Astrocyte of the spinal cord (primary cell): ENCODE measurements at regions not wholly inside any gene's neighbourhood (a gene's known extent, or its start where the extent isn't known, plus 50 kb on each side); places are given as distances from the start of the nearest gene placed in this dataset.
"Not testable (repeated sequence)": the region's sequence is repeated elsewhere in the genome, so short reads cannot be mapped to it uniquely, and the experiment has no call there.

Source experiments
- DNase-seq: peaks from one replicate; pipeline ENCODE4 v3.0.0; 2011; ENCODE audit warnings: low read depth, low spot score
- H3K4me3 ChIP-seq: 2 replicates; pipeline ENCODE4 v1.5.1; 2011; ENCODE audit warnings: low read depth, mild to moderate bottlenecking, low read length, moderate library complexity
- in situ Hi-C: cut with HindIII; loops from 2 replicates; pipeline ENCODE4 v1.10.0; 2017; ENCODE audit warnings: low sequenced_read_pairs
- TF ChIP-seq, protein P1 (sequence below): IDR thresholded peaks from 2 replicates; pipeline ENCODE4 v1.5.1; 2012; ENCODE audit warnings: low read depth, mild to moderate bottlenecking, low read length, inconsistent platforms

DNA sequence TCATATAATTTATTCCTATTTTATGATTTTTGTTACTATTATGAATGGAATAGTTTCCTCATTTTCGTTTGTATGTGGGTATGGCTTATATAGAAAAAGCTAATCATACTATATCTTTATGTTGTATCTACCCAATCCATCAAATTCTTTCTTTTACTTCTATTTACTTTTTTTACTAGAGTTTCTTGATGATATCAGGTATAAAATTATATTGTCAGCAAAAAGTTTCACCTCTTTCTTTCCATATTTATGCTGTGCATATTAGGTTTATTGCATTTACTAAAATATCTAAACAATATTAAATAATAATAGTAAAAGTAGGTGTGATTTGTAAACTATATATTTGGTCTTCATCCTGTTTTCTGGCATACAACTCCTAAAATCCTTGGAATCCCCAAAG is 146.7 kb upstream of the PLXNC1 start:
- H3K4me3 ChIP-seq = no peak overlapping the region
- no peak for DNase-seq
- in situ Hi-C loops = no loop called here
- TF ChIP-seq, protein P1, sequence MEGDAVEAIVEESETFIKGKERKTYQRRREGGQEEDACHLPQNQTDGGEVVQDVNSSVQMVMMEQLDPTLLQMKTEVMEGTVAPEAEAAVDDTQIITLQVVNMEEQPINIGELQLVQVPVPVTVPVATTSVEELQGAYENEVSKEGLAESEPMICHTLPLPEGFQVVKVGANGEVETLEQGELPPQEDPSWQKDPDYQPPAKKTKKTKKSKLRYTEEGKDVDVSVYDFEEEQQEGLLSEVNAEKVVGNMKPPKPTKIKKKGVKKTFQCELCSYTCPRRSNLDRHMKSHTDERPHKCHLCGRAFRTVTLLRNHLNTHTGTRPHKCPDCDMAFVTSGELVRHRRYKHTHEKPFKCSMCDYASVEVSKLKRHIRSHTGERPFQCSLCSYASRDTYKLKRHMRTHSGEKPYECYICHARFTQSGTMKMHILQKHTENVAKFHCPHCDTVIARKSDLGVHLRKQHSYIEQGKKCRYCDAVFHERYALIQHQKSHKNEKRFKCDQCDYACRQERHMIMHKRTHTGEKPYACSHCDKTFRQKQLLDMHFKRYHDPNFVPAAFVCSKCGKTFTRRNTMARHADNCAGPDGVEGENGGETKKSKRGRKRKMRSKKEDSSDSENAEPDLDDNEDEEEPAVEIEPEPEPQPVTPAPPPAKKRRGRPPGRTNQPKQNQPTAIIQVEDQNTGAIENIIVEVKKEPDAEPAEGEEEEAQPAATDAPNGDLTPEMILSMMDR = no peak

DNA sequence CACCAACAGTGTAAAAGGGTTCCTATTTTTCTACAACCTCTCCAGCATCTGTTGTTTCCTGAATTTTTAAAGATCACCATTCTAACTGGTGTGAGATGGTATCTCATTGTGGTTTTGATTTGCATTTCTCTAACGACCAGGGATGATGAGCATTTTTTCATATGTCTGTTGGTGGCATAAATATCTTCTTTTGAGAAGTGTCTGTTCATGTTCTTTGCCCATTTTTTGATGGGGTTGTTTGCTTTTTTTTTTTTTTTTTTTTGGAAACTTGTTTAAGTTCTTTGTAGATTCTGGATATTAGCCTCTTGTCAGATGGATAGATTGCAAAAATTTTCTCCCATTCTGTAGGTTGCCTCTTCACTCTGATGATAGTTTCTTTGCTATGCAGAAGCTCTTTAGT is 145.5 kb upstream of the PLXNC1 start:
- in situ Hi-C loops = not testable (repeated sequence)

DNA sequence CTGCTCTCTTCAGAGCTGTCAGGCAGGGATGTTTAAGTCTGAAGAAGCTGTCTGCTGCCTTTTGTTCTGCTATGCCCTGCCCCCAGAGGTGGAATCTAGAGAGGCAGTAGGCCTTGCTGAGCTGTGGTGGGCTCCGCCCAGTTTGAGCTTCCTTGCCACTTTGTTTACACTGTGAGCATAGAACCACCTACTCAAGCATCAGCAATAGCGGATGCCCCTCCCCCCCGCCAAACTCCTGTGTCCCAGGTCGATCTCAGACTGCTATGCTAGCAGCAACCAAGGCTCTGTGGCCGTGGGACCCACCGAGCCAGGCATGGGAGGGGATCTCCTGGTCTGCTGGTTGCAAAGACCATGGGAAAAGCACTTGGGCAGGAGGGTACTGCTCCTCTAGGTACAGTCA is 140.5 kb upstream of the PLXNC1 start:
- DNase-seq = not testable (repeated sequence)

More for the DNA sequence above, 145.5 kb upstream of the PLXNC1 start:
- H3K4me3 ChIP-seq, DNase-seq: not testable (repeated sequence)

DNA sequence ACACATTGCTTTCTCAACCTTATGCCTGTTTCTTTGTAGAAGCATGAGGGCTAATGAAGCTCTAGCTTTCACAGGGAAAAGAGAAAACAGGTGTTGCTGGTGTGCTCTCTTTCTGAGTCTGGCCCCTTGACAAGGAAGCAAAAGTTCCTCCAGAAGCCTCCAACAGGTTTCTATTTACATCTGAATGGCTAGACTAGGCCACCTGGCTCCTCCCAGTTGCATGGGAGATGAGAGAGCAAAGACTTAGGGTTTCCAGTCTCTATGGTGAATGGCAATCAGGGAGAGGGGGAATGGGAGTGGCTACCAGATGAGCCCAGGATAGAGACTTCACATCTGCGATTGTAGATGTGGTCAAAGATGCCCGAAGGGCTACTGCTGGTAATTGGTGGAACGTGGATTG is 138.1 kb upstream of the PLXNC1 start:
- in situ Hi-C loops = no loop called here
- no peak overlapping the region for H3K4me3 ChIP-seq
- DNase-seq = no peak

More for the DNA sequence above, 140.5 kb upstream of the PLXNC1 start:
- in situ Hi-C loops, H3K4me3 ChIP-seq: not testable (repeated sequence)

DNA sequence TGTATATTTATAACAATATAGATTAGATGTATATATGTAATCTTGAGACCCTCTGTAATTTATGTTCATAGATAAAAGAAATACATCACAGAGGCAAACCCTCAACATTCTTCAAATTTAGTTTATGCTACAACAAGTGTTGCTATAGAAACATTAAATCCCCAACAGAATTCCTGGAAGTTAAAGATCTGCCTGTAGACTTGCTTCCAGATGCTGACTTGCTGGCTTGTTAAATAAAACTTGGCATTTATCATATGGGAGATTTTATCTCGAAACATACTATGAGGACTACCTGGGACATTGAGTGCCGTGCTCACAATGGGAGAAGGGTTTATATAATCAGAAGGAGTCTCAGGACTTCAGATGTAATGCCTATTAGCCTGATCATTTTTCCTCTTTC is 136.3 kb upstream of the PLXNC1 start:
- H3K4me3 ChIP-seq = no peak overlapping the region
- no peak for DNase-seq
- in situ Hi-C loops = no loop called here
- TF ChIP-seq, protein P1 = no peak

More for the DNA sequence above, 138.1 kb upstream of the PLXNC1 start:
- TF ChIP-seq, protein P1 = no peak

DNA sequence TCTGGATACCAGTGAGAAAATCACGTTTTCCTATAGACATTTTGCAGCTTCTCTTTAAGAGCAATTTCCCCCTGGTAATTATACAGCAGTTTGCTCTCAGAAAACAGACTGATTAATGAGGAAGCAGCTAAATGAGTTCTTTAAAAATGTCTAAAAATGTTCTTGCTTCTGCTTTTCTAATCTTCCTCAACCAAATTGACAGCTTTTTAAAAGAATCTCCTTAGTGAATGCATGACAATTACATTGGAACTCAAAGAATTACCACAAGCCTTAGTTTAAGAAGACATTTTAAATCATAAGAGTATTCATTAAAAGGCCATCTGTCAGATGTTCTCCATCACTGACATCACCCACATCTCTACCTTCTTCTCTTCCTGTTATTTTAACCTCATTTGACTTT is 135.8 kb upstream of the PLXNC1 start:
- DNase-seq = no peak
- TF ChIP-seq, protein P1 = no peak
- H3K4me3 ChIP-seq = no peak overlapping the region
- in situ Hi-C loops = no loop called here

DNA sequence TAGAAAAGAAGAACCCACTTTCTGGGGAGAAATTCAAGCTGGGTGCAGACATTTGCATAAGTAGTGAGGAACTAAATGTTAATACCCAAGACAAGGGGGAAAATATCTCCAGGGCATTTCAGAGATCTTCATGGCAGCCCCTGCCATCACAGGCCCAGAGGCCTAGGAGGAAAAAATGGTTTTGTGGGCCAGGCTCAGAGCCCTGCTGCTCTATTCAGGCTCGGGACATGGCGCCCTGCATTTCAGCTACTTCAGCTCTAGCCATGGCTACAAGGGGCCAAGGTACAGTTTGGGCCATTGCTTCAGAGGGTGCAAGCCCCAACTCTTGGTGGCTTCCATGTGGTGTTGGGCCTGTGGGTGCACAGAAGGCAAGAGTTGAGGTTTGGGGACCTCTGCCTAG is 131.1 kb upstream of the PLXNC1 start:
- H3K4me3 ChIP-seq, DNase-seq, in situ Hi-C loops: not testable (repeated sequence)

DNA sequence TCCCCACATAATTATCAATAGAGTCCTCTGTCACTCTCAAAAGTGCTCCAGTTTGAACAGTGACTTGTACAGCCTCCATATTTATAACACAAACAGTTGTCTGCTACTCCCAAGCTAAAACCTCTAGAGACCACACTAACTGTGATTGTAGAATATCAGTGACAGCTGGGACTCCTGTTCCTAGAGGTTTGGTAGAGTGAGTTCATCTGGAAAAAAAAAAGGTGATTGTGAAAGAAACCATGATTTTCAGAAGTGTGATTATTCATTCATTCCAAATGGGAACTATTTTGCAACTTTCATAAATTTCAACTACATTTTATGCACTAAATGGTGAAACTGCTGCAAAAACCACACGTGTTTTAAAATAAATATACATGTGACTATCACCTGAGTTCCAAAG is 128.0 kb upstream of the PLXNC1 start:
- in situ Hi-C loops = no loop called here
- DNase-seq = no peak
- H3K4me3 ChIP-seq = no peak overlapping the region
- TF ChIP-seq, protein P1 = no peak
